CD1c-positive myeloid dendritic cell (primary cell): ENCODE measurements at regions not wholly inside any gene's neighbourhood (a gene's known extent, or its start where the extent isn't known, plus 50 kb on each side); places are given as distances from the start of the nearest gene placed in this dataset.

Experiments
- DNase-seq: peaks from one replicate; pipeline ENCODE4 v3.0.0-alpha.2; 2016; ENCODE audit errors: extremely low spot score

DNA sequence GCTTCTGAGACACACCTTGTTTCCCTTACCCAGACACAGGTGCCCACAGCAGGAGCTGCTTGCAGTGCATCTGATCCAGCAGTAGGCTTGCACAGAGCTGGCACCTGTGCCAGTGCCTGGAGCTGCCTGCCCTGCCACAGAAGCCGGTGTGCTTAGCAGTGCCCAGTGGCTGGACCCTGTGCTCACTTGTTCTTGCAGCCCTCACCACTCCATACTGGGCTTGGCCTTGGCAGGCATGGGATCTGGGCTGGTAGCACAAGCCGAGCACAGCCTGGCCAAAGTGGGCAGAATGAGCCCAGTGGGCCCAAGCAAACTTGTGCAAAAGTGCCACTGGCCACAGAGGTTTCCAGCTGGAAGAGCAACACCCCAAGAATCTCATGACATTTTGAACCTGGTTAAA is 1950.4 kb downstream of the SUCLG1 start:
- DNase-seq, result no peak

DNA sequence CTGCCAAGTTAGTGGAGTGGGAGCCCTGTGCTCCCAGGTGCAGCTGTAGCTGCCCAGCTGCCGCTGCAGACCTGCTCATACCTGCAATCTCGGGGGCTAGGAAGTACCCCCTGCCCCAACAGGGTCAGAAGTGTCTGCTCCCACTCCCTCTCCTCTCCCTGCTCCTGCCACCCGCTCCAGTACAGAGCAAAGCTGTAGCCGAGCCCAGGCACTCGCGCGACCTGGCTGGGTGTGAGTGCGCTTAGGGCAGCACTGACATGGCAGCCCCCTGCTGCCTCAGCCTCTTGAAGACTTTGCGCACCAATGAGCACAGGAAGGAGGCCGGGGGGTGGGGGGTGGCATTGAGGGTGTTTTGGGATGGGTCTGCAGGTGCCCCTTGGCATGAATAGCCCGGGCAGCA is 1951.4 kb downstream of the SUCLG1 start:
- no peak for DNase-seq

DNA sequence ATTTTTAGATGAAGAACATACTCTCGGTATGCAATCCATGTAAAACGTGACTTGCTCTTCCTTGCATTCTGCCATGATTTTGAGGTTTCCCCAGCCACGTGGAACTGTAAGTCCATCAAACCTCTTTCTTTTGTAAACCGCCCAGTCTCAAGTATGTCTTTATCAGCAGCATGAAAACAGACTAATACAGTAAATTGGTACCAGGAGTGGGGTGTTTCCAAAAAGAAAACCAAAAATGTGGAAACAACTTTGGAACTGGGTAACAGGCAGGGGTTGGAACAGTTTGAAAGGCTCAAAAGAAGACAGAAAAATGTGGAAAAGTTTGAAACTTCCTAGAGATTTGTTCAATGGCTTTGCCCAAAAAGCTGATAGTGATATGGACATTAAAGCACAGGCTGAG is 1957.9 kb downstream of the SUCLG1 start:
- no peak for DNase-seq

DNA sequence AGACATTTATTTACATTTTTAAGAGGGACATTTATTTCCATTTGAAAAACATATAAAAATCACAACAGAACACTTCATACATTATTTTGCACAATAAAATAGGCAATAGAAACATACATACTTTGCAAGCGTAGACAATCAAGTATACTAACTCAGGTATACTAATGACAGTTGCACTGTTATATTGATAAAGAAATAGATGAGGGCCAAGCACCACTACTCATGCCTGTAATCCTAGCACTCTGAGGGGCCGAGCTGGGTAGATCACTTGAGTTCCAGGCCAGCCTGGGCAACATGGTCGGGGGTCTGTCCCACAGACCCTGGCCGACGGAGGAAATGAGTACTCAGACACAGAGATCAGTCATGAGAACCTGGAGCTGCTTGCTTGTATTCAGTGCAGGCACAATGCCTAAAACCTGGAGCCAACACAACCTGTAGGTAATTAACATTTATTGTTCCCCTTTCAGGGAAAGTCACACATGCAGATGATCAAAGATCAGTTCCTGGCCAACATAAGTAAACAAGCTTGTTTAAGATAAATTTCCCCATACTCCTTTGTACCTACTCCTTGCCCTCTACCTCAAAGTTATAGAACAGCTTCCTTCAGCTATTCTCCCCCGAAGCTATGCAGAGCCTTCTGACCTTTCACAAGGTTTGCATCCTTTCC is 1960.2 kb downstream of the SUCLG1 start:
- no peak for DNase-seq

DNA sequence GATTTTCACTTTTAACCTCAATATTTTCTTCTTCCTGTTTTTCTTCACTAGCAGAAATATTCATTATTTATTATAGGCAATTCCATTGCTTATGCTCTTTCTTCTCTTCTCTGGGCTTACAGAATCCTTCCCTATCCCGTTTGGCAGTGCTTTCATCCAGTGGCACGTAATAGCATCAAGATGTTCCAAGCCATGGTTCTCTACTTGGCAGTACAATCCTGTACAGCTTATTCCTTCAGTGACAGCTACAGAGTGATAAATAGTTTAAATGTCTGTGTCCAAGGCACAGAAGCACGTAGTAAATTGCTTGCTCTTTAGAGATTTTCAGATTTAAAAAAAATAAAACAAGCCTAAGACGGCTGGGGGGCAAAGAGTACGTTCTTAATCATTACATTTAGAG is 1964.3 kb downstream of the SUCLG1 start:
- DNase-seq, result no peak

DNA sequence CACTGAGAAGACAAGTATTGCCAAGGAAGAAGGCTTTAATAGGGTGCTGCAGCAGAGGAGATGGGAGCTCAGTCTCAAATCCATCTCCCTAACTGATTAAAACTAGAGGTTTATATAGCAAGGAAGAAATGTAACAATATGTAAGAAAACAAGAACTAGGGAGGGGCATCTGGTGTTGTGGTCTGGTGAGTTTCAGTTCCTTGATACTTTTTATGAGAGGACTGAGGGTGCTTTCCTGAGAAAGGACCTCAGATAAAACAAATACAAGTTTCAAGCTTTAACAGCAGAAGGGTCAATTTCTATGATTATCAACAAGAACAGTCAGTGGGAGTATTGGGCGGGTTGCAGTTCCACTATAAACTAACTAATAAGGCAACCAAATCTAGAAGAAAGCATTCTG is 1967.5 kb downstream of the SUCLG1 start:
- DNase-seq, result no peak

DNA sequence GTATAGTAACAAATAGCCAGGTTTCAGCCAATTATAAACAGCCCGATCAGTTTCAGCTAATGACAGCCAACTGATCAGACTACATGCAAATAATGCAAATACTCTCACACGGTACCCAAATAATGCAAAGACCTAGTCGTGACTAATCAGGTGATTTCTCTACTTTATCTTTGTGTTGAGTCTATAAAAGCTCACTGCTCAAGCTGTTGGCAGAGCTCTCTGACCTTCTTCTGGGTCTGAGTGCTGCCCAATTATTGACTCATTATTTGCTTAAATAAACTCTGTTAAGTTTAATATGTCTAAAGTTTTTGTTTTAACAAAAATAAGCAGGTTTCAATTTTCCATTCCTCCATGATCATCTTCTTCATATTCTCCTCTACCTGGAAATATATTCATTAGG is 1971.7 kb downstream of the SUCLG1 start:
- DNase-seq, result no peak

DNA sequence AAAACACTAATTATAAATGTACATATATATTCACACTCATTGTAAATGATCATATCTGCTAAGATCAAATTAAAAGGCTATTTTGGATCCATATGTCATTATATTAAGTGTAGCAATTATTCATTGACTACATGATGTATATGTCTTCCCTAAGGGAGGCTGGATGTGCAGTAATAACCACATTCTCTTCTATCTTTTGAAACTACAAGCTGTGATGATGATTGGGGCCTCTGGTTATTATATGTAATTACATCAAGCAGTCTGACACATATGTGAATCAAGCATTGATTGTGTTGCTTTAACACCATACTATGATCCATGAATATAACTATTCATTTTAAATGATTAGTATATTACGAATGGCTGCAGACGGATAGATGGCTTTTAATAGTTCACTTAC is 1973.4 kb downstream of the SUCLG1 start:
- no peak for DNase-seq

DNA sequence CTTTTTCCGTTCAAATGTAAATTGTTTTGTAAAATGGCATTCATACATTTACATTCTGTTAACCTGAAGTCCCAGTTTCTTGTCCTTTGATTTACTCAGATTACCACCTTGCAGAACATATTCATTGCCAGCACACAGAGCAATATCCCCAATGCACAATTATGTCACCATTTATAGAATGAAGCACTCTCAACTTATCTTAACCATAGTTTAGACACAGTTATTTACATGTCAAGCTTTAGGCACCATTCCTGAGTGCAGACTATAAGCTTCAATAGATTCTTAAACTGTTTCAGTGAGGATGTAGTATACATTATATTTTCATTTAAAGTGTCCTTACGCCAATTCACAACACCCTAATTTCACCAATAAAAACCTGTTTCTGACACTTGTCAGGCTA is 1977.9 kb downstream of the SUCLG1 start:
- no peak for DNase-seq

DNA sequence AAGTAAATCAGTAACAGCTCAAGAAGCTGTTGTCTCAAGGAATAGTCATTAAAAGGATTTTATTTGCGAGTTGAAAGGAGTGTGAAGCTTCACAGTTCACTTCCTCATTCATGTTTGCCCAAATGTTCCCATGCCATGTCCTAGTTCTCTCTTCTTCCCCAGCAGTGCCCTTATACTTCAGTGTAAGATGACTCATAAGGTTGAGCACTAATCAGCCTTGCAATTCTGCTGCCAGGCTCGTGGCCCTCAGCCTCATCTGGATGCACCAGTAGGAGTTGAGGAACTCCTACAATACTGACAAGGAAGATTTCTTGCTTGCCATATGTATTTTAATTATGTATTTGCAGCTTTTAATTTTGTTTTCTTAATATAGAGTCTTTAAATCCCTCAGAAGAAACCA is 1980.4 kb downstream of the SUCLG1 start:
- DNase-seq, result no peak

DNA sequence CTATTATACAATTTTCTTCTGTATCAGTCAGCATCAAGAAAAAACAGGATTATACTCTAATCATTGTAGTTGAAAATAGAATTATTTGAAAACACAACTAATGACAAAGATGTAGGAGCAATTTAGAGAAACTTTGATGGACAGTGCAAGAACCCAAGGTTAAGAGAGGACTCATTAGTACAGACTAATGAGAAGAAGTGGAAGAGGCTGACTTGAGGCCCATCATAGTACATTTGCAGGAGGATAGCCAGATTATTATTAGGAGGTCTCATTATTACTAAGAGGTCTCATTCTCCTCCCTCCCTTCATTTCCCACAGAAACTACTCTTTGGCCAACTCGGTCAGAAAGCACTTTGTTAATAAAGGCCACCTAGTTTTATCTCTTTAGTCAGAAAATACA is 1983.0 kb downstream of the SUCLG1 start:
- DNase-seq, result no peak

DNA sequence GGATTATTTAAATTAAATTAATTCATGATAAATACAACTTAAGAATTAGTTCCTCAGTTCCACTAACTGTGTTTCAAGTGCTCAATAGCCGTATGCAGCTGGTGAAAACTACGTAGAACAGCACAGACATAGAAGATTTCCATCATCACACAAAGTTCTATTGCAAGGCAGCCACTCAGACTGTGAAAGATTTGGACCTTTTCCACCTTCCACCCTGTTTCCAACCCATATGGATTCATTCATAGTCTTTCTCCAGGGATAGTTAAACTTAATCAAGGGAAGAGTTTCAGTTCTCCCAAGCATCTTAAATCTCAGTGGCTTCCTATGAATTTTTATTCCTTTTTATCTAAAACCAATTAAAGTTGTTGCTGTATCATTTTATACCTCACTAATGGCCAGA is 2030.8 kb downstream of the SUCLG1 start:
- no peak for DNase-seq

DNA sequence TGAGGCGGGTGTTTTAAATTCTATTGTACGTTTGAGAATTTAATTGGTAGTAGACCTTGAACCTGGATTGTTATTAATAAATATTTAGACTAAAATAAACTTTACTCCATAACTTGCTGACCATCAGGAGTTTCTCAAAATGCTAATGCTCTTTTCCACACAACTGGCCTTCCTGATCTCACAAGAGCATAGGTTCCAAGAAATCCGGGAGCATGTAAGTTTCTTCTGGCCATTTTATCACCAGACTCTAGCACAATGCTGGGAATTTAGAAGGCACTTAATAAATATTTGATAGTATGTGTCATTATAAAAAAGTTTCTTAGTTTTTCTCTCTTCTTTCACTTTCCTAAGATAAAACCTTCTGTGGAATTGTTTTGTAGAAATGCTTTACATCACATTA is 2047.1 kb downstream of the SUCLG1 start:
- DNase-seq, result no peak

DNA sequence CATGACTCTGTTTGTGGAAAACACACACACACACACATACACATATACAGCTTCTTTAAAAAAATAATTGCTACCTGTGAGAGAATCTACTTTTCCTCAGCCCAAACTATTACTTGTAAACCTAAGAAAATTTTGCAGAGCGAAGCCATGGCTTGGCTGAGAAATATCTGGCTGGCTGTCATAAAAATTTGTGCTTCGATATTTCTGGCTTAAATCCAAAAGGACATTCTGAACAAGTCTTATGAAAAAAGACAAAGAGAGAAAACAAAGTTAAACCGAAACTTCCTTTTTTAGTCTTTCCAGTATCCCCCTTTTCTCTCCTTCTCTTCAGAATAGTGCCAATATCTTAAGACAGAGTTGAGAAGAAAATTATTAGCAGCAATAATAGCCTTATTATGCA is 2048.0 kb downstream of the SUCLG1 start:
- no peak for DNase-seq

DNA sequence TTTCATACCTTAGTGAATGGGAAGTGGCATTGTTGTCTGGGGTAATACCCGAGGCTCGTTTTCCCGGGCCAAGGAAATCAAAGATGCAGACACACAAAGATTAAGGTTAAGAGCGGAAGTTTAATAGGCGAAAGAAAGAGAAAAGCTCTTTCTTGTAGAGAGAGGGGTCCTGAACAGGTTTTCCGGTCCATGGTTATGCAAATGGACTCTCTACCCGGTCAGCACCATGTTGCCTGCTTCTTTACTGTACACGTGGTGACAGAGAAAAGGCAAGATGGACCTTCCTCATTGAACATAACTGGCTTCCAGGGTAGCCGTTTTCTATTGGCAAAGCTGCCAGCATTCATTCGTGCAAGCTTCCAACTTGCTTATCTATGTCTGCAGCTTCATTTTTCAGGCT is 2063.5 kb downstream of the SUCLG1 start:
- no peak for DNase-seq

DNA sequence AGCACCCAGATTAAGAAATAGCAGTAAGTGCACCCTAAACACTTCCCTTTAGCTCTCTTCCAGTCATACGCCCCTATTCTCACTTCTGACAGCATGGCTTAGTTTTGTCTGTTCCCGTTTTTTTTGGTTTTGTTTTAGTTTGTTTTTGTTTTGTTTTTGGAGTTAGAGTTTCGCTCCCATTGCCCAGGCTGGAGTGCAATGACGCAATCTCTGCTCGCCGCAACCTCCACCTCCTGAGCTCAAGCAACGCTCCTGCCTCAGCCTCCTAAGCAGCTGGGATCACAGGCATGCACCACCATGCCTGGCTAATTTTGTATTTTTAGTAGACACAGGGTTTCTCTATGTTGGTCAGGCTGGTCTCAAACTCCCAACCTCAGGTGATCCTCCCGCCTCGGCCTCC is 2067.7 kb downstream of the SUCLG1 start:
- peak; percentile 3 for DNase-seq

DNA sequence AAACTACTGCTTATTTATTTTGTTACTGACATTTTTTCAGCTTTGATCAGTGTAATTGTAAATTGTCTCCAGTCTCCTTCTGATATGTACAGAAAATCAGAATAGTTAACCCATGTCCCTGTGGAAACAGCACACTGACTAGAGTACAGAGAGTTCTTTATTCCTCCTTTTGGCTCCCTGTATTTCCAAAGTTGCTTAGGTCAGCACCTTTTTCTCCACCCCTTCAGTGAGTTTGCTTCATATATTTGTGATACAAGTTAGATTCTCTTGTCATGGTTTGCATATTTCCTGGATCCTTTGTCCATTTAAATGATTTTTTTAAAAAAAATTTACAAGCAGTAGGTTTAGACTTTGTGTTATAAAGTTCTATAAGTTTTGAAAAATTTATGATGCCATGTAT is 2051.1 kb upstream of the LRRTM1 start:
- no peak for DNase-seq

DNA sequence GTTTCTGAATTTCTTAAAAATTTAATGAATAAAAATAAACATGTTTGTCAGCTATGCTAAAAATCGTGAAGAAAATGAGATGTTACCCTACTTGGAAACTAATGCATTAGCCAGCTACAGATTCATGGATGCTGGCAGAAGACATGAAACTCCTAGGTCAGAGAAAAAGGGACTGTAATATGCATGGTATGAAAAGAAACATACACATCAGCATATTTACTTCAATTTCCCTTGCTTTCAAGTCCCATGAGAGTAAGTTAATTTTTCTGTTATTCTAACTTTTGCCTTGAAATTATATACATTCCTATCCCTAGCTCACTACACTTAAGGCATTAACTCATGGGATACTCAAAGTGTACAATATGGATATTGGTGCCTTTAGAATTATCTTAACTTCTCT is 2041.4 kb upstream of the LRRTM1 start:
- DNase-seq, result no peak

DNA sequence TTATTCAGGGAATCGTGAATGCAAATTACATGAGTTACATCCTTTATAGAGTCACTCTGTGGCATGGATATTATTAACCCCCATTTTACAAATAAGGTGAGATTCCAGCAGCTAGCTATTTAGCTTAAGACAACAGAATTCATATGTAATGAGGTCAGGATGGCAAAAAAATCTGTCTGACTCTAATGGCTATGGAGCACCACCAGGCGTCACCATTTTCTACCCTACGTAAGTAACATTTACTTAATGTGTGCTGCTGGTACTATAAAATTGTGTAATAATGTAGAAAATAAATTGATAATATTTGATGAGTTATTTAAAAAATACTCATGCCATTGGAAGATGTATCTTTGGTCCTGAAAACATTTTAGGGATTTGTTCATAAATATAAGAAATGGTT is 2040.1 kb upstream of the LRRTM1 start:
- no peak for DNase-seq

DNA sequence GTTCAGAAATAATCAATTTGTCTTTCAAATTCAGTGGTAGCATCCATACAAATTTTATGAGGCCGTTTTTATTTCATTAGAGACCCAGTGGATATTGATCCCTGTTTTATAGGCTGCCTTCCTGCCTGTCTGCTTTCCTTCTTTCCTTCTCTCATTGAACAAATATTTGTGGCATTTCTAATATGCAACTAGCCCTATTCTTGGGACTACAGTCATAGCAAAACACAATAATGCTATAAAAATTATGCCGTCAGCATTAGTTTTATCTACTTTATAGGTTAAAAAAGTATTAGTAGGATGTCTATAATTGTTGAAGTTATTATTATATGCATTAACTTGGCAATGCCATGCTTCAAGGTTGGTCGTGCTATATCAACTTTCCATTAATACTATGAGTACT is 2037.8 kb upstream of the LRRTM1 start:
- no peak for DNase-seq

DNA sequence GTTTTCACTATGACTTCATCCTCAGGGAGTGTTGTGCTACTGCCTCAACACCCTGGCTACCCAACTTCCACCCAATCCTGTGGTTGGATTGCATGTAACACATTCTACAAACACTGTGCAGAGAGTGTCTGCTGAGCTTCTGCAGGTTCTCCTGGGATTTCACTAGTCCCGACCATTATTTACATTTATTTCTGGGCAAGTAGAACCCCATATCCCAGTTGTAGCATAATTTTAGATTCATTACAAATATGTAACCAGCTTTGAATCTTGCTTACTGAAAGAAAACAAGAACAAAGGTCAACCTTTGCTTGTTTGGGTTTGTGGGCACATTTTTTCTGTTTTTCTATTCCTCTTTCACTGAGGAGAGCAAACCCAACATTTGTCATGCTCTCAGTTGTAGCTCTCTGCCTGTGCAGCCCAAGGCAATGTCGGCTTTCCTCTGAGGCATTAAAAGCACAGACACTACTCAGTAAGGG is 2036.1 kb upstream of the LRRTM1 start:
- DNase-seq, result no peak

DNA sequence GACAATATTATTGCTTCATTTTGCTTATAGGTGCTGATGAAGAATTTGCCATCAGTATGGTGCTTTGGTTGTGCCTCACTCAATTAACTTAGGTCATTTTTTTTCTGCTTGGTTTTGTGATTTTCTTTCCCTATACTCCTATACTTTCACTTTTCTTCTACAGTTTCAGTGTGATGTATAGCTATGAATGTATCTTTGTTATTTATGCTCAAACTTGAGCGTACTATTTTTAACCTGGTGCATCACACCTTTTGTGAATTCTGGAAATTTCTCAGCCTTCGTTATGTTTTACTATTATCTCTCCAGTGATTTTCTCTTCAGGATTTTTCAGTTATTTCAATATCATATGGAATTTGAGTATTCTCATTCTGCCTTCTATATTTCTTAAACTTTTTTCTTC is 2035.3 kb upstream of the LRRTM1 start:
- DNase-seq, result no peak

DNA sequence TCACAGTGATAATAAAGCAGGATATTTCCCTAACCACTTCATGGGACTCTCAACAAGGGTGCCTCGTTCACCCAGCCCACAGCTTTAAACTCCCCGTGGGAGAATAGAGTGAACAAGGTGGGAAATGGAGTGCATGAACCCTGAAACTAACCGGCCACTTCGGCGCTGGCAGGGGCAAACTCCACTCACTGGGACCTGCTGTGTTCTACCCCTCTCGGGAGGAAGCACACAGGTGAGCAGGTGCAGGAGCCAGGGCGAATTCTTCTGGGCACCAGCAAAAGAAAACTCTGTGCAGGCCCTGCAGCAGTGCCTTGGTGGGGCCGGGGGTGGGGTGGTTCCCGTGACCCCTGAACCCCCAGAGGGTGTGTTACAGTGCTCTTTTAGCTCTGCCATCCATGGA is 2029.1 kb upstream of the LRRTM1 start:
- DNase-seq, result no peak

DNA sequence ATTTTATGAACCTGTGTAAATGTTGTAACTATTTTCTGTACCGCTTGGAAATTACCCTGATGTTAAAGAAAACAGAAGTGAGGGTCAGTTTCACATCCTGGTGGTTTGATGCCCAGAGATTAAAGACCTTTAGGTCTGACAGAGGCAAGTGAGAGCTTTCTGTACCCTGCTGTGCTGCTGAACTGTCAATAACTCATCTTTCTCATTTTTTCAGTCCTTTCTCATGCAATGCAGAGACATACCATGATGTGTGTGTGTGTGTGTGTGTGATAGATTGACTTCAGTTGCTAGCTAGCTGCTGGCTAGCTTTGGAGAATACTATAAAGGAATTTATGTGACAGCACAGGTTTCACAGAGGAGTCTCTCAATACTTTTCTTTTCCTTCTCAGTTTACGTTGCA is 2025.6 kb upstream of the LRRTM1 start:
- DNase-seq, result no peak
